H1 (cell line): ENCODE measurements at regions not wholly inside any gene's neighbourhood (a gene's known extent, or its start where the extent isn't known, plus 50 kb on each side); places are given as distances from the start of the nearest gene placed in this dataset.

Source experiments
- CTCF ChIP-seq, 3 experiments: IDR thresholded peaks; 1 replicate in 2 of 3; 2 replicates in 1 of 3; pipeline versions ENCODE4 v1.5.1 to v1.6.1; 2011; ENCODE audit warnings: low read length in 3 of 3, mild to moderate bottlenecking in 3 of 3, inconsistent platforms in 2 of 3, low read depth in 1 of 3, moderate library complexity in 1 of 3; ENCODE audit not compliant: insufficient read depth in 1 of 3; ENCODE audit errors: control extremely low read depth in 1 of 3
- NRF1 ChIP-seq: IDR thresholded peaks from 2 replicates; pipeline ENCODE4 v1.6.1; 2011; ENCODE audit warnings: mild to moderate bottlenecking, low read depth, low read length, improper control_type of control experiment
- POLR2A ChIP-seq, 2 experiments: IDR thresholded peaks; 1 replicate in 1 of 2; 2 replicates in 1 of 2; pipeline ENCODE4 v1.6.1; 2011; ENCODE audit warnings: low read depth in 2 of 2, low read length in 2 of 2, mild to moderate bottlenecking in 2 of 2; ENCODE audit errors: control extremely low read depth in 1 of 2
- RNF2 ChIP-seq: fragments of 200-900, 300-1000 bp; sonication (generic); IDR thresholded peaks from 2 replicates; pipeline ENCODE4 v1.7.1; 2016; ENCODE audit warnings: borderline replicate concordance, low read depth, mild to moderate bottlenecking, antibody characterized with exemption, low read length; ENCODE audit not compliant: poor library complexity, severe bottlenecking; ENCODE audit errors: missing control alignments
- SUZ12 ChIP-seq: fragments of 200-600 bp; sonication (generic); IDR thresholded peaks from 2 replicates; pipeline ENCODE4 v1.6.1; 2012; ENCODE audit warnings: mild to moderate bottlenecking, inconsistent platforms, low read length, moderate library complexity, mixed read lengths

- TF ChIP-seq POLR2A (IDR thresholded peaks at IDR 0.05; ENCODE audit: control extremely low read depth in 1 of 2, low read depth in 2 of 2, low read length in 2 of 2) (no peak), NRF1 (no peak), CTCF (IDR thresholded peaks at IDR 0.05; ENCODE audit: control extremely low read depth in 1 of 3, insufficient read depth in 1 of 3, low read depth in 1 of 3, low read length in 3 of 3) (no peak), RNF2 (no peak), SUZ12 (no peak)
Observed at GRCh38 chr14:46352844-46353243, 298.7 kb downstream of the RPL10L start.
